Chondrocyte (in vitro differentiated cells): ENCODE measurements at regions not wholly inside any gene's neighbourhood (a gene's known extent, or its start where the extent isn't known, plus 50 kb on each side); places are given as distances from the start of the nearest gene placed in this dataset.

Experiments
- DNase-seq: peaks from one replicate; pipeline ENCODE4 v3.0.0; 2021; ENCODE audit warnings: mixed read lengths, low spot score
- H3K27ac Mint-ChIP-seq: one replicate; pipeline ENCODE4 v1.8.0; 2021; ENCODE audit warnings: mild to moderate bottlenecking, moderate library complexity, mixed read lengths; ENCODE audit not compliant: unreplicated experiment
- H3K27me3 Mint-ChIP-seq: 2 replicates; pipeline ENCODE4 v1.8.0; 2021; ENCODE audit warnings: low read depth, mixed read lengths
- H3K36me3 Mint-ChIP-seq: 2 replicates; pipeline ENCODE4 v1.8.0; 2021; ENCODE audit warnings: low read depth, mixed read lengths
- H3K4me1 Mint-ChIP-seq: 2 replicates; pipeline ENCODE4 v1.8.0; 2021; ENCODE audit warnings: low read depth, mild to moderate bottlenecking, mixed read lengths
- H3K4me3 Mint-ChIP-seq: one replicate; pipeline ENCODE4 v1.8.0; 2021; ENCODE audit warnings: mild to moderate bottlenecking, moderate library complexity, mixed read lengths; ENCODE audit not compliant: unreplicated experiment
- H3K9me3 Mint-ChIP-seq: 2 replicates; pipeline ENCODE4 v1.8.0; 2021; ENCODE audit warnings: low read depth, mixed read lengths
- CTCF ChIP-seq: fragments of 200-600 bp; sonication (generic); IDR thresholded peaks from 2 replicates; pipeline ENCODE4 v1.5.0; 2021; ENCODE audit warnings: antibody characterized with exemption, mild to moderate bottlenecking, moderate library complexity

DNA sequence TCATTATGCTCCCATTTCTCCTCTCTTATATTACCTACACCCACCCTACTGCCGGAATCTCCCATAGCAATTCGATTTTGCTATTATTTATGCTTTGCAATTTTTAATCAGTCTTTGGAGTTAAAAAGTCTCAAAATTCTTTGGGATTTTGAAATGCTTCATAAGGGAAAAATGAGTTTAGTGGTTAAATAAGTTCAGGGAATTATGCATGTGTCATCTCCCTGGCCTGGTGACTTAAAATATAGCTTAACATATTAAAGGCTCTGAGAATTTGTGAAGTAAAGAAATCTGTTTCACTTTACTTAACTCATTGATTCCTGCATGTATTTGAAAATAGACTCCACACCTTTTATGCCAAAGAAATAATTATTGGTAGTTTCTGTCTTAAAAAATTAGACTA is 185.1 kb upstream of the DIPK2B start:
- H3K9me3 Mint-ChIP-seq = peaks cover 34% of the 10 kb centered on the region
- H3K36me3 Mint-ChIP-seq = peaks cover 5% of the 10 kb centered on the region
- no peak overlapping the region for H3K27ac Mint-ChIP-seq
- DNase-seq = no peak
- H3K27me3 Mint-ChIP-seq = no peaks in the 10 kb centered on the region
- H3K4me3 Mint-ChIP-seq = no peak overlapping the region
- TF ChIP-seq CTCF = no peak
- peaks cover 8% of the 10 kb centered on the region for H3K4me1 Mint-ChIP-seq

DNA sequence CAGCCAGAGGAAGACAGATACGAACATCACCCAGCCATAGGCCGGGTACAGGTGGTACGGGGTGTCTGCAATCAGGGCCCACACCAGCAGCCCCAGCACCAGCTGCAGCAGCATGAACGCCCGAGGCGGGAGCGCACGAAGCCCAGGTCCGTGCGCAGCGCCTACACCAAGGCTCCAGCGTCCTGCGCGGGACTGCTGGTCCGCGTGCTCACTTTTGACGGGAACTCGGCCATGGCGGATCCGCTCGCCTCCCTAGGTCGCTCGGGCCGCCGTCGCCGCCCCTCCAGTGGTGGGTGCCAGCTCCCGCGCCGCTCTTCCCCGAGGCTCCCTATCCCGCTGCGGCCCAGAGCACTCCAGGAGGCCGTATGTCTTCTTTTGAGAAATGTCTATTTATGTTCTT is 181.2 kb upstream of the DIPK2B start:
- no peak for DNase-seq
- no peak overlapping the region for H3K4me3 Mint-ChIP-seq
- no peaks in the 10 kb centered on the region for H3K36me3 Mint-ChIP-seq
- H3K27ac Mint-ChIP-seq = no peak overlapping the region
- no peaks in the 10 kb centered on the region for H3K27me3 Mint-ChIP-seq
- H3K9me3 Mint-ChIP-seq = peaks cover 14% of the 10 kb centered on the region
- peaks cover 8% of the 10 kb centered on the region for H3K4me1 Mint-ChIP-seq
- TF ChIP-seq CTCF = no peak

DNA sequence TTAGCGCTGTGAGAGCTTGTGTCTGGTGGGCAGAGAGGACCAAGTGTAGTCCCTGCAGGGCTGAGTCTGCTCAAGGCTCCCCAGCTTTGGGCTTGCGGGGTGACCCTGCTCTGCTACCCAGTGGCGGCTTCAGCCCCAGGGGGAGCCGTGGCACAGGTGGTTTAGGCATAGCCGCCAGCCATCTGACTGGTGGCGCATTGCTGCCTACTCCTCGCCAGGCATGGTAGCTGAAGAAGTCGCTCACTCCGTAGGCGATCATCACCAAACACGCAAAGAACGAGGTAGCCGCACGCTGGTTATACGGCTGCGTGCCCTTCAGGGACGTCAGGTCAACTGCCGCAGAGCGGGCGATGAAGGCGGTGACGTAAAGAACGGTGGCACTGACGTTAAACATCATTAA is 180.7 kb upstream of the DIPK2B start:
- Mint-ChIP-seq H3K9me3 (peaks cover 15% of the 10 kb centered on the region), H3K36me3 (no peaks in the 10 kb centered on the region), H3K4me3 (no peak overlapping the region), H3K27ac (no peak overlapping the region), H3K27me3 (no peaks in the 10 kb centered on the region), H3K4me1 (peaks cover 8% of the 10 kb centered on the region)
- TF ChIP-seq CTCF = no peak
- DNase-seq = no peak

- TF ChIP-seq CTCF = no peak
- Mint-ChIP-seq H3K27ac (no peak overlapping the region), H3K36me3 (peaks cover 5% of the 10 kb centered on the region), H3K4me3 (no peak overlapping the region), H3K9me3 (peaks cover 31% of the 10 kb centered on the region), H3K4me1 (no peaks in the 10 kb centered on the region), H3K27me3 (no peaks in the 10 kb centered on the region)
- no peak for DNase-seq
Observed at GRCh38 chrX:45379236-45379635, 178.6 kb upstream of the DIPK2B start.

DNA sequence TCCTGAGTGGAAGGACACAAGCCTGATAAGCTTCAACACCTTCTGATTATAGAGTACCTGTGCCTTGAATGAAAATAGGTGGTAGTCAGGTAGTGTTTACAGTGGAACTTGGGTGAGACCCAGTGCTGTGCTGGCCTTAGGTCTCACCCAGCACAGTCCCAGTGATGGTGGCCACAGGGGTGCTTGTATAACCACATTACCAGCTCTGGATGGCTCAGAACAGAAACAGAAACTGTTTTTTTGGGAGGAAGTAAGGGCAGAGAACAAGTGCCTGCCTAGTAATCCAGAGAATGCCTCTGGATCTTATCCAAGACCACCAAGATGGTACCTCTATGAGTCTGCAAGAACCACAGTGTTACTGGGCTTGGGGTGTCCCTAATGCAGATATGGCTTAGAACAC is 171.5 kb upstream of the DIPK2B start:
- Mint-ChIP-seq H3K4me3 (no peak overlapping the region), H3K27ac (no peak overlapping the region), H3K27me3 (no peaks in the 10 kb centered on the region), H3K36me3 (peaks cover 8% of the 10 kb centered on the region), H3K9me3 (peaks cover 58% of the 10 kb centered on the region), H3K4me1 (no peaks in the 10 kb centered on the region)
- TF ChIP-seq CTCF = no peak
- DNase-seq = no peak
